ENCODE measurements at regions not wholly inside any gene's neighbourhood (a gene's known extent, or its start where the extent isn't known, plus 50 kb on each side); places are given as distances from the start of the nearest gene placed in this dataset.

DNA sequence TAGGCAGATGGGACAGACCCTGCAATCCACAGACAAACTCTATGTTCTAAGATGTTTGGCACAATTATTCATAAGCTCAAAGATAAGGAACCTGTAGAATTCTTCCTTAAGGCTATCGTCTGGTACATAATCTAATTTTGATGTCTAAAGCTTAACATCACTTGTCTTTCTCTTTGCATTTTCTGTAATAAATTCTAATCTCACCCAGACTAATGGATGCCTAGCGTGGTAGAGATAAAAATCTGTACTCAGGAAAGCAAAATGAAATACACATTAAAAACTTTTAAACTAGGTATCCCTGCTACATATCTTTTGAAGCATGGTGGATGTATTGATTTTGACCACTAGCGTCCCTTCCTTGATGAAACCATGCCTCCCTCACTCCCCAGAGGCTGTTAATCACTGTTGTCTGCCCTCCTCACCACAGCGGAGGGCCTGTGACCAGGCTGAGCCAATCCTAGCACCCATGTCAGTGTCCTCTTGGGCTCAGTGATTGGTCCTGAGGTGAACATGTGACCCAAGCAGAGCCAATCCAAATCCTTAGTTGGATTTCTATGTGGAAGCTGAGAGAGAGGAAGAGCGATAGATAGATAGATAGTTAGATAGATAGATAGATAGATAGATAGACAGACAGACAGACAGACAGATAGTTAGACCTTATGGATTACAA lies 82.2 kb upstream of the GRK3 start:
- TF ChIP-seq, protein P1, sequence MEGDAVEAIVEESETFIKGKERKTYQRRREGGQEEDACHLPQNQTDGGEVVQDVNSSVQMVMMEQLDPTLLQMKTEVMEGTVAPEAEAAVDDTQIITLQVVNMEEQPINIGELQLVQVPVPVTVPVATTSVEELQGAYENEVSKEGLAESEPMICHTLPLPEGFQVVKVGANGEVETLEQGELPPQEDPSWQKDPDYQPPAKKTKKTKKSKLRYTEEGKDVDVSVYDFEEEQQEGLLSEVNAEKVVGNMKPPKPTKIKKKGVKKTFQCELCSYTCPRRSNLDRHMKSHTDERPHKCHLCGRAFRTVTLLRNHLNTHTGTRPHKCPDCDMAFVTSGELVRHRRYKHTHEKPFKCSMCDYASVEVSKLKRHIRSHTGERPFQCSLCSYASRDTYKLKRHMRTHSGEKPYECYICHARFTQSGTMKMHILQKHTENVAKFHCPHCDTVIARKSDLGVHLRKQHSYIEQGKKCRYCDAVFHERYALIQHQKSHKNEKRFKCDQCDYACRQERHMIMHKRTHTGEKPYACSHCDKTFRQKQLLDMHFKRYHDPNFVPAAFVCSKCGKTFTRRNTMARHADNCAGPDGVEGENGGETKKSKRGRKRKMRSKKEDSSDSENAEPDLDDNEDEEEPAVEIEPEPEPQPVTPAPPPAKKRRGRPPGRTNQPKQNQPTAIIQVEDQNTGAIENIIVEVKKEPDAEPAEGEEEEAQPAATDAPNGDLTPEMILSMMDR (IDR thresholded peaks at IDR 0.05; ENCODE audit: low read depth, low read length), result no peak
- no peak for TF ChIP-seq POLR2A (IDR thresholded peaks at IDR 0.05; ENCODE audit: extremely low read depth, insufficient read length)
- TF ChIP-seq, protein P2, sequence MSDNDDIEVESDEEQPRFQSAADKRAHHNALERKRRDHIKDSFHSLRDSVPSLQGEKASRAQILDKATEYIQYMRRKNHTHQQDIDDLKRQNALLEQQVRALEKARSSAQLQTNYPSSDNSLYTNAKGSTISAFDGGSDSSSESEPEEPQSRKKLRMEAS (IDR thresholded peaks at IDR 0.05; ENCODE audit: low read depth, low read length), result no peak
